Calu3 (cell line): ENCODE measurements at regions not wholly inside any gene's neighbourhood (a gene's known extent, or its start where the extent isn't known, plus 50 kb on each side); places are given as distances from the start of the nearest gene placed in this dataset.

Experiments
- BruUV-seq: library from RNA; stranded (reverse); fragments of 400-500 nt; replicated peaks from 2 replicates; lab custom pipeline; 2021; lab: Mats Ljungman, UMichigan
- CTCF ChIA-PET: fragments of 300-600 bp; sonication (Branson Sonifier 250); formaldehyde crosslinking; loops from one replicate; lab custom pipeline; 2022; ENCODE audit warnings: antibody characterized with exemption; lab: Charles Lee
- DNase-seq: peaks from one replicate; pipeline ENCODE4 v3.0.0; 2022
- H3K27ac Mint-ChIP-seq: one replicate; pipeline ENCODE4 v1.8.0; 2022; ENCODE audit warnings: mixed read lengths; ENCODE audit not compliant: unreplicated experiment
- H3K27me3 Mint-ChIP-seq: one replicate; pipeline ENCODE4 v1.8.0; 2022; ENCODE audit warnings: mixed read lengths; ENCODE audit not compliant: unreplicated experiment
- H3K36me3 Mint-ChIP-seq: one replicate; pipeline ENCODE4 v1.8.0; 2022; ENCODE audit warnings: mild to moderate bottlenecking, moderate library complexity, mixed read lengths; ENCODE audit not compliant: insufficient read depth, unreplicated experiment
- H3K4me1 Mint-ChIP-seq: one replicate; pipeline ENCODE4 v1.8.0; 2022; ENCODE audit warnings: mild to moderate bottlenecking, low read depth, mixed read lengths; ENCODE audit not compliant: unreplicated experiment
- H3K4me3 Mint-ChIP-seq: one replicate; pipeline ENCODE4 v1.8.0; 2022; ENCODE audit warnings: mild to moderate bottlenecking, low read depth, moderate library complexity, mixed read lengths; ENCODE audit not compliant: unreplicated experiment
- H3K9me3 Mint-ChIP-seq: one replicate; pipeline ENCODE4 v1.8.0; 2022; ENCODE audit warnings: low read depth, mixed read lengths; ENCODE audit not compliant: unreplicated experiment
- intact Hi-C: fragments of 100-400 bp; cut with micrococcal nuclease; formaldehyde crosslinking; loops from one replicate; pipeline ENCODE4 v1.10.0; 2022; ENCODE audit not compliant: unreplicated experiment
- TF ChIP-seq, protein P1 (sequence below): fragments of 200-600 bp; IDR thresholded peaks from one replicate; pipeline ENCODE4 v1.8.0; 2022; ENCODE audit warnings: antibody characterized with exemption; ENCODE audit not compliant: unreplicated experiment

DNA sequence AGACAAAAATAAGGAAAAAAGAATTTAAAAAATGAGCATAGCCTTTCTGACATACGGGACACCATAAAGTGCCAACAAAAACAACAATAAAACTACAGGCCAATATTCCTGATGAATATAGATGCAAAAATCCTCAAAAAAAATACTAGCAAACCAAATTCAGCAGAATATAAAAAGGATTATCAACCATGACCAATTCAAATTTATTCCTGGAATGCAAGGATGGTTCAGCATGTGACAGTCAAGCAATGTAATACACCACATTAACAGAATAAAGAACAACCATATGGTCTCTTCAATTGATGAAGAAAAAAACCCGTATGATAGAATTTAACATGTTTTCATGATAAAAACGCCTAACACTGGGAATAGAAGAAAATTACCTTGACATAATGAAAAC is 341.7 kb downstream of the PYDC2 start:
- H3K9me3 Mint-ChIP-seq = peaks cover 2% of the 10 kb centered on the region
- CTCF ChIA-PET = no interaction called here
- no peaks in the 10 kb centered on the region for H3K36me3 Mint-ChIP-seq
- intact Hi-C loops = no loop called here
- no peak overlapping the region for H3K27ac Mint-ChIP-seq
- no TSS peak for BruUV-seq
- TF ChIP-seq, protein P1, sequence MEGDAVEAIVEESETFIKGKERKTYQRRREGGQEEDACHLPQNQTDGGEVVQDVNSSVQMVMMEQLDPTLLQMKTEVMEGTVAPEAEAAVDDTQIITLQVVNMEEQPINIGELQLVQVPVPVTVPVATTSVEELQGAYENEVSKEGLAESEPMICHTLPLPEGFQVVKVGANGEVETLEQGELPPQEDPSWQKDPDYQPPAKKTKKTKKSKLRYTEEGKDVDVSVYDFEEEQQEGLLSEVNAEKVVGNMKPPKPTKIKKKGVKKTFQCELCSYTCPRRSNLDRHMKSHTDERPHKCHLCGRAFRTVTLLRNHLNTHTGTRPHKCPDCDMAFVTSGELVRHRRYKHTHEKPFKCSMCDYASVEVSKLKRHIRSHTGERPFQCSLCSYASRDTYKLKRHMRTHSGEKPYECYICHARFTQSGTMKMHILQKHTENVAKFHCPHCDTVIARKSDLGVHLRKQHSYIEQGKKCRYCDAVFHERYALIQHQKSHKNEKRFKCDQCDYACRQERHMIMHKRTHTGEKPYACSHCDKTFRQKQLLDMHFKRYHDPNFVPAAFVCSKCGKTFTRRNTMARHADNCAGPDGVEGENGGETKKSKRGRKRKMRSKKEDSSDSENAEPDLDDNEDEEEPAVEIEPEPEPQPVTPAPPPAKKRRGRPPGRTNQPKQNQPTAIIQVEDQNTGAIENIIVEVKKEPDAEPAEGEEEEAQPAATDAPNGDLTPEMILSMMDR = no peak
- no peak overlapping the region for H3K4me3 Mint-ChIP-seq
- DNase-seq = no peak
- H3K27me3 Mint-ChIP-seq = no peaks in the 10 kb centered on the region
- no peaks in the 10 kb centered on the region for H3K4me1 Mint-ChIP-seq

DNA sequence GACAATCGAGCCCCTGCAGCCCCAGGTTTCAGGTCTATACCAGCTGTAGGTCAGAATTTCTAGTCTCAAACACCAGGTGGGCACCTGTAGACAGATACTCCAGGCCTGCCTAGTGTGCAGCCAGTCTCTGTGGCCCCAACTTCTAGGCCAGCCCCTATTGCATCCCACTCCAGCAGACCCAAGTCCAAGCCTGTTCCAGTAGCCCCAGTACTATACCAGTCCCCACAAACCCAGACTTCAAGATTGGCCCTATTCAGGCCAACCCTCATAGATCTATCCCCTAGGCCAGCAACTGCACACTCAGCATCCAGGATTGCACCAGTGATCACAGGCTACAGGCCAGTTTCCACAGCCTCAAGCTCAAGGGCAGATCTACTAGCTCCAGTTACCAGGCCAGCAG is 344.0 kb downstream of the PYDC2 start:
- Mint-ChIP-seq H3K27ac (no peak overlapping the region), H3K9me3 (peaks cover 2% of the 10 kb centered on the region), H3K36me3 (no peaks in the 10 kb centered on the region), H3K4me1 (no peaks in the 10 kb centered on the region), H3K4me3 (no peak overlapping the region), H3K27me3 (no peaks in the 10 kb centered on the region)
- CTCF ChIA-PET = no interaction called here
- no TSS peak for BruUV-seq
- DNase-seq = no peak
- TF ChIP-seq, protein P1 = no peak
- intact Hi-C loops = loop anchor here (5.0 kb wide), 1 partner anchor 303 kb away; no protein-coding TSS in a partner anchor

DNA sequence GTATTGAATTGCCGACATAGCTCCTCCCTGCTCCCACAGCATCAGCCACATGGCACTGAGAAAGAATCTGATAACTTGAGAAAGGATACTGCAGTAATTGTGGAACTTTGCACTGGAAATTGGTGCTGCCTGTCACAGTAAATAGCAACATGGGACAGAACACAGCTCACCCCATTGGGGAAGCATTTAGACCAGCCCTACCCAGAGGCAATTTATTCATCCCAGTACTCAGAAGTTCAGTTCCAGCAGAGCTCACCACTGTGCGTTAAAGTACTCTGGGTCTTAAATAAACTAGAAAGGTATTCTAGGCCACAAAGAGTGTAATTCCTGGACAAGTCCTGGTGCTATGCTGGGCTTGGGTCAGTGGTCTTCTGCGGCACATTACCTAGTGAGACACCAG is 347.1 kb downstream of the PYDC2 start:
- DNase-seq = no peak
- intact Hi-C loops = loop anchor here (5.0 kb wide), 1 partner anchor 306 kb away; no protein-coding TSS in a partner anchor
- Mint-ChIP-seq H3K9me3 (peaks cover 7% of the 10 kb centered on the region), H3K27ac (no peak overlapping the region), H3K4me3 (no peak overlapping the region), H3K36me3 (no peaks in the 10 kb centered on the region), H3K27me3 (no peaks in the 10 kb centered on the region), H3K4me1 (no peaks in the 10 kb centered on the region)
- no TSS peak for BruUV-seq
- TF ChIP-seq, protein P1 = no peak
- CTCF ChIA-PET = no interaction called here

DNA sequence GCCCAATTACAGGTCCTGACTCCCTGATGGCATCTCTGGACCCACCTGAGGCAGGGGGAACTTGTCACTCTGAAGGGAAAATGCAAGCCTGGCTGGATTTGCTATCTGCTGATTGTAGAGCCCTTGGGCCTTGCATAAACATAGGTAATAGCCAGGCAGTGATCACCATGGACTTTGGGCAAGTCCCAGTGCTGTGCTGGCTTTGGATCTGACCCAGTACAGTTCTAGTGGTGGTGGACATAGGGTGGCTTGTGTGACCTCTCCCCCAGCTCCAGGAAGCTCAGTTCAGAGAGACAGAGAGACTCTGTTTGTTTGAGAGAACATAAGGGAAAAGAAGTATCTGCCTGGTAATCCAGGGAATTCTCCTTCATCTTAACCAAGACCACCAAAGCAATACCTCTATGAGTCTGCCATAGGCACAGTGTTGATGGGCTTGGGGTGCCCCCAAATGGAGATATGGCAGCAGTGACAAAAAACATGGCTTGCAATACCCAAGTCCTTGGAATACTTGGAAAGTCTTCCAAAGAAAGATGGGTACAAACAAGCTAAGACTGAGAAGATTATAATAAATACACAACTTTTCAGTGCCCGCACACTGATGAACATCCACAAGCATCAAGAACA is 348.5 kb downstream of the PYDC2 start:
- BruUV-seq = no TSS peak
- Mint-ChIP-seq H3K4me3 (no peak overlapping the region), H3K27ac (no peak overlapping the region), H3K36me3 (no peaks in the 10 kb centered on the region), H3K27me3 (no peaks in the 10 kb centered on the region), H3K4me1 (no peaks in the 10 kb centered on the region), H3K9me3 (peaks cover 4% of the 10 kb centered on the region)
- intact Hi-C loops = loop anchor here (1.0 to 5.0 kb wide), 2 partner anchors 307 to 392 kb away; no protein-coding TSS in a partner anchor
- peak; percentile 35 for DNase-seq
- CTCF ChIA-PET = interaction anchor here (0.9 kb wide), 1 partner anchor 310 kb away, joined by 3 read pairs; no protein-coding TSS in a partner anchor
- TF ChIP-seq, protein P1 = no peak
